Heart left ventricle (tissue), 16 donors: ENCODE measurements at regions not wholly inside any gene's neighbourhood (a gene's known extent, or its start where the extent isn't known, plus 50 kb on each side); places are given as distances from the start of the nearest gene placed in this dataset.

ENCODE experiments used
- ATAC-seq, 4 donors: fragments of 200-7000 bp; cut with Tn5 transposase; one replicate each; pipeline ENCODE4 v1.9.1; 2020 to 2022; ENCODE audit warnings: moderate library complexity in 4 of 4, mild to moderate bottlenecking in 3 of 4, moderate number of reproducible peaks in 1 of 4
- DNase-seq, 5 donors: peaks; one replicate each; pipeline ENCODE4 v3.0.0-alpha.2; 2020
- H3K27ac ChIP-seq, 12 donors: fragments of 200-600 bp; sonication (generic) in 4 of 12; one replicate each; pipeline versions ENCODE4 v1.5.0 to v1.8.0; 2016 to 2022; ENCODE audit warnings: mild to moderate bottlenecking in 2 of 12
- H3K27me3 ChIP-seq, 9 donors: fragments of 200-600 bp; sonication (generic) in 2 of 9; one replicate each; pipeline versions ENCODE4 v1.5.1 to v1.8.0; 2016 to 2022; ENCODE audit warnings: mild to moderate bottlenecking in 3 of 9
- H3K36me3 ChIP-seq, 9 donors: fragments of 200-600 bp; sonication (generic) in 2 of 9; one replicate each; pipeline versions ENCODE4 v1.5.0 to v1.8.0; 2018 to 2022; ENCODE audit warnings: mild to moderate bottlenecking in 2 of 9
- H3K4me1 ChIP-seq, 12 donors: fragments of 200-600 bp; sonication (generic) in 4 of 12; one replicate each; pipeline versions ENCODE4 v1.5.0 to v1.8.0; 2016 to 2022; ENCODE audit warnings: mild to moderate bottlenecking in 3 of 12
- H3K4me3 ChIP-seq, 12 donors: fragments of 200-600 bp; sonication (generic) in 4 of 12; one replicate each; pipeline versions ENCODE4 v1.5.0 to v1.8.0; 2017 to 2022; ENCODE audit warnings: mild to moderate bottlenecking in 9 of 12, moderate library complexity in 4 of 12
- H3K9me3 ChIP-seq, 12 donors: fragments of 200-600 bp; sonication (generic) in 4 of 12; one replicate each; pipeline versions ENCODE4 v1.5.0 to v1.8.0; 2016 to 2022; ENCODE audit warnings: mild to moderate bottlenecking in 1 of 12
- CTCF ChIP-seq, 12 donors: fragments of 200-600 bp; sonication (generic) in 4 of 12; IDR thresholded peaks; one replicate each; pipeline versions ENCODE4 v1.5.0 to v1.8.0; 2018 to 2022; ENCODE audit warnings: antibody characterized with exemption in 12 of 12, mild to moderate bottlenecking in 5 of 12
- POLR2A ChIP-seq, 2 donors: fragments of 450-650 bp; IDR thresholded peaks; one replicate each; pipeline ENCODE4 v1.6.1; 2017; ENCODE audit warnings: antibody characterized with exemption in 2 of 2, mild to moderate bottlenecking in 2 of 2, moderate library complexity in 2 of 2
- WGBS, 4 donors: extraction: QIAGEN DNeasy Blood & Tissue Kit in 2 of 4; methylation state at CpG; one replicate each; pipeline versions ENCODE4 v1.1.5 to v1.1.7; 2013 to 2018; 5-methylcytosine and 5-hydroxymethylcytosine counted together
- intact Hi-C, 10 donors: fragments of 100-400 bp; cut with DNase I; formaldehyde crosslinking; loops; one replicate each; pipeline versions ENCODE4 v1.11.1 to v1.14.2; 2022
- donor health status: ischemic (EF 13 %, LVEDD 7.1; RV severe dilation, severe dysfunction).
- donor health status: healthy with polysubstance abuse.
- donor health status: DM: no; HTN: yes; CAD: no.
- donor health status: DM: no; HTN: no; CAD: no.
- donor health status: ischemic (EF 25% LVEDD 6.9; RV normal size, moderate dysfunction).
- donor health status: ischemic (EF 25% LVEDD 5.7; RV mildly dilated, moderate dysfunction).
- donor health status: healthy.
- donor health status: DM: yes; HTN: yes; CAD: no.
- donor health status: ischemic (EF 35%, LVEDD 5.7; RV mildly dilated, moderate dysfunction).
- donor health status: nonischemic (EF 11% LVEDD 7.7; RV severe dilation, severe dysfunction).
- donor health status: DM: yes; HTN: yes; CAD: no.
- donor health status: PGD.
- donor health status: ischemic (EF 29% LVEDD 5.4; RV normal size, mild dysfunction).
- donor health status: nonischemic (EF 23%, LVEDD 6.1; RV moderate dilation, normal function).

DNA sequence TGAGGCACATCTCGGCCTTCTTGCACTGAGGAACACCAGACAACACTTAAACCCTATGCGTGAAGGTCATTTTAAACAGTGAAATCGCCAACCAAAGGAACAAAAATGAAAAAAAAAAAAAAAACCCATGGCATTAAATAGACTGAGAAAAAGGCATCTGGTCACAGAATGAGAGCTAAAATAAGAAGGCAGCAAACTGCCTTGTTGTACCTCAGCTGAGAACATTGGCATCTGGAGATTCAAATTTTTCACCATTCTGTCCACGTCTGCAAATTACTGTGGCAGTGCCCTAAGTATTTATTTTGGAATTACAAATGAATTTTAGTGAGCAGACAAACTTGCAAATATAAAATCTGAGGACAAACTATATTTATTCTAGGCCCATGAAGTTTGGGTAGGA is 82.6 kb upstream of the POU1F1 start:
- Histone ChIP-seq H3K36me3 (no peaks in the 10 kb centered on the region), H3K9me3 (no peaks in the 10 kb centered on the region), H3K27ac (no peak overlapping the region), H3K4me3 (no peak overlapping the region), H3K4me1 (no peaks in the 10 kb centered on the region), H3K27me3 (no peaks in the 10 kb centered on the region)
- TF ChIP-seq POLR2A (IDR thresholded peaks at IDR 0.05) (no peak), CTCF (IDR thresholded peaks at IDR 0.05) (no peak)
- DNase-seq (no peak), ATAC-seq (no peak)
- intact Hi-C loops, result loop anchor here in 4 of 10 donors (5.0 to 10.0 kb wide), 5 partner anchors 646 to 826 kb away; no protein-coding TSS in a partner anchor
- WGBS, 4 donors, result 70 to 79% (median 75%) methylated on average over 4 of the region's 4 CpGs

DNA sequence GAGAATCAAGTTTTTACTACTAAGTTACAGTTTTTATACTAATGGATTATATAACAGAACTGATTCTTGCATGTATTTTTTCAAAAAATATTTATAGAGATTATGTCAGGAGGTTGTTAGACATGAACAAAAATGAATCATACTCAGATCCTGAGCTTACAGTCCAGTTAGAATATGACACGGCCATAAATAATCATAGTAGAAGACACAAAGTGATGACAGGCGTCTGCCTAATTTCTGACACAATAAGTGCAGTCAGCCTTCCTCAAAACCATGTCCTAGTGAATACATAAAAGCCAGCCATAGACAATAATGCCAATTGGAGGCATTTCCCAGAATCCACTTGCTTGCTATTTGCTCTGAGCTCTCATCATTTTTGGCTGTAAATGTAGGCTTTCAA is 81.7 kb upstream of the POU1F1 start:
- no peak for TF ChIP-seq POLR2A (IDR thresholded peaks at IDR 0.05)
- no peak for TF ChIP-seq CTCF (IDR thresholded peaks at IDR 0.05)
- intact Hi-C loops, result loop anchor here in 4 of 10 donors (5.0 to 10.0 kb wide), 5 partner anchors 647 to 827 kb away; no protein-coding TSS in a partner anchor
- Histone ChIP-seq H3K4me3 (no peak overlapping the region), H3K36me3 (no peaks in the 10 kb centered on the region), H3K27me3 (no peaks in the 10 kb centered on the region), H3K27ac (no peak overlapping the region), H3K9me3 (no peaks in the 10 kb centered on the region), H3K4me1 (no peaks in the 10 kb centered on the region)
- WGBS, 4 donors, result 69 to 80% (median 75%) methylated on average over 2 of the region's 2 CpGs
- ATAC-seq, result no peak
- DNase-seq, result no peak

- Histone ChIP-seq H3K4me3 (no peak overlapping the region), H3K4me1 (no peaks in the 10 kb centered on the region), H3K27me3 (no peaks in the 10 kb centered on the region), H3K27ac (no peak overlapping the region), H3K9me3 (no peaks in the 10 kb centered on the region), H3K36me3 (no peaks in the 10 kb centered on the region)
- DNase-seq (no peak), ATAC-seq (no peak)
- TF ChIP-seq POLR2A (IDR thresholded peaks at IDR 0.05) (no peak), CTCF (IDR thresholded peaks at IDR 0.05) (no peak)
- intact Hi-C loops, result loop anchor here (5.0 to 10.0 kb wide), 7 partner anchors 648 to 830 kb away; no protein-coding TSS in a partner anchor
These were observed 78.0 kb upstream of the POU1F1 start for GRCh38 chr3:87354398-87354797.

DNA sequence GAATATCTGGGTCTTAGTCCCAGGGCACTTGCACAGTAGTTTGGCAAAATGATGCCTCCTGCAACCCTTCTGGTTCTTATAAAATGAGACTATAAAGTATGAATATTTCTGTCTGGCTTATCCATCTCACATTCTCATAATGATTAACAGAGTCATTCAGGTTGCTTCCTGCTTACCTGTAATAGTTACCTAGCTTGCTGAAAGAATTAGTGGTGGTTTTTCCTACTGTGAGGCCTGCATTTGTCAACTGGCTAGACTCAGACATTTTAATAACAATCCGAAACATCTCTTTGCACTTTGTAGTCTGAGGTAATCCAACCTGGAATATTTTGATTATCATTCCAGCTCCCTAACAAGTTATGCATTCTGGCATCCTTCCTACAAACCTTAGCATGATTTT is 75.6 kb upstream of the POU1F1 start:
- WGBS, 4 donors, result 86 to 95% (median 91%) methylated on average over 1 of the region's 1 CpG
- Histone ChIP-seq H3K9me3 (no peaks in the 10 kb centered on the region), H3K36me3 (no peaks in the 10 kb centered on the region), H3K4me3 (no peak overlapping the region), H3K4me1 (no peaks in the 10 kb centered on the region), H3K27me3 (no peaks in the 10 kb centered on the region), H3K27ac (no peak overlapping the region)
- ATAC-seq (no peak), DNase-seq (no peak)
- TF ChIP-seq CTCF (IDR thresholded peaks at IDR 0.05), result no peak
- no peak for TF ChIP-seq POLR2A (IDR thresholded peaks at IDR 0.05)
- intact Hi-C loops, result loop anchor here (2.0 to 10.0 kb wide), 9 partner anchors 650 to 833 kb away; no protein-coding TSS in a partner anchor
